ENCODE measurements at regions not wholly inside any gene's neighbourhood (a gene's known extent, or its start where the extent isn't known, plus 50 kb on each side); places are given as distances from the start of the nearest gene placed in this dataset.

- TF ChIP-seq CTCF (IDR thresholded peaks at IDR 0.05) (no peak), POLR2A (IDR thresholded peaks at IDR 0.05) (no peak), POLR2AphosphoS5 (IDR thresholded peaks at IDR 0.05) (no peak)
Measured at GRCh38 chr5:2174538-2174937, 291.8 kb upstream of the IRX4 start.
